ENCODE measurements at regions not wholly inside any gene's neighbourhood (a gene's known extent, or its start where the extent isn't known, plus 50 kb on each side); places are given as distances from the start of the nearest gene placed in this dataset.

GRCh38 chr13:63206461-63206860 is 1790.8 kb upstream of the PCDH20 start:
- TF ChIP-seq, protein P1, sequence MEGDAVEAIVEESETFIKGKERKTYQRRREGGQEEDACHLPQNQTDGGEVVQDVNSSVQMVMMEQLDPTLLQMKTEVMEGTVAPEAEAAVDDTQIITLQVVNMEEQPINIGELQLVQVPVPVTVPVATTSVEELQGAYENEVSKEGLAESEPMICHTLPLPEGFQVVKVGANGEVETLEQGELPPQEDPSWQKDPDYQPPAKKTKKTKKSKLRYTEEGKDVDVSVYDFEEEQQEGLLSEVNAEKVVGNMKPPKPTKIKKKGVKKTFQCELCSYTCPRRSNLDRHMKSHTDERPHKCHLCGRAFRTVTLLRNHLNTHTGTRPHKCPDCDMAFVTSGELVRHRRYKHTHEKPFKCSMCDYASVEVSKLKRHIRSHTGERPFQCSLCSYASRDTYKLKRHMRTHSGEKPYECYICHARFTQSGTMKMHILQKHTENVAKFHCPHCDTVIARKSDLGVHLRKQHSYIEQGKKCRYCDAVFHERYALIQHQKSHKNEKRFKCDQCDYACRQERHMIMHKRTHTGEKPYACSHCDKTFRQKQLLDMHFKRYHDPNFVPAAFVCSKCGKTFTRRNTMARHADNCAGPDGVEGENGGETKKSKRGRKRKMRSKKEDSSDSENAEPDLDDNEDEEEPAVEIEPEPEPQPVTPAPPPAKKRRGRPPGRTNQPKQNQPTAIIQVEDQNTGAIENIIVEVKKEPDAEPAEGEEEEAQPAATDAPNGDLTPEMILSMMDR (IDR thresholded peaks at IDR 0.05), result no peak
- no peak for TF ChIP-seq POLR2A (IDR thresholded peaks at IDR 0.05)
